Omental fat pad (tissue), 3 donors: ENCODE measurements at regions not wholly inside any gene's neighbourhood (a gene's known extent, or its start where the extent isn't known, plus 50 kb on each side); places are given as distances from the start of the nearest gene placed in this dataset.

Experiments
- ATAC-seq: fragments of 150-250 bp; one replicate; pipeline ENCODE4 v1.9.1; 2016; ENCODE audit warnings: mild to moderate bottlenecking, moderate library complexity; ENCODE audit not compliant: low FRiP score
- DNase-seq: peaks from one replicate; pipeline ENCODE4 v3.0.0-alpha.2; 2019; ENCODE audit warnings: low spot score
- TF ChIP-seq, protein P1 (sequence below), 3 donors: fragments of 450-650 bp; IDR thresholded peaks; one replicate each; pipeline ENCODE4 v1.5.1; 2016 to 2017; ENCODE audit warnings: antibody characterized with exemption in 3 of 3, mild to moderate bottlenecking in 3 of 3, moderate library complexity in 2 of 3

- ATAC-seq, result no peak
- TF ChIP-seq, protein P1, sequence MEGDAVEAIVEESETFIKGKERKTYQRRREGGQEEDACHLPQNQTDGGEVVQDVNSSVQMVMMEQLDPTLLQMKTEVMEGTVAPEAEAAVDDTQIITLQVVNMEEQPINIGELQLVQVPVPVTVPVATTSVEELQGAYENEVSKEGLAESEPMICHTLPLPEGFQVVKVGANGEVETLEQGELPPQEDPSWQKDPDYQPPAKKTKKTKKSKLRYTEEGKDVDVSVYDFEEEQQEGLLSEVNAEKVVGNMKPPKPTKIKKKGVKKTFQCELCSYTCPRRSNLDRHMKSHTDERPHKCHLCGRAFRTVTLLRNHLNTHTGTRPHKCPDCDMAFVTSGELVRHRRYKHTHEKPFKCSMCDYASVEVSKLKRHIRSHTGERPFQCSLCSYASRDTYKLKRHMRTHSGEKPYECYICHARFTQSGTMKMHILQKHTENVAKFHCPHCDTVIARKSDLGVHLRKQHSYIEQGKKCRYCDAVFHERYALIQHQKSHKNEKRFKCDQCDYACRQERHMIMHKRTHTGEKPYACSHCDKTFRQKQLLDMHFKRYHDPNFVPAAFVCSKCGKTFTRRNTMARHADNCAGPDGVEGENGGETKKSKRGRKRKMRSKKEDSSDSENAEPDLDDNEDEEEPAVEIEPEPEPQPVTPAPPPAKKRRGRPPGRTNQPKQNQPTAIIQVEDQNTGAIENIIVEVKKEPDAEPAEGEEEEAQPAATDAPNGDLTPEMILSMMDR (IDR thresholded peaks at IDR 0.05), result no peak
- DNase-seq, result no peak
These were observed 339.7 kb downstream of the USP25 start for GRCh38 chr21:16069178-16070112.

- DNase-seq, result no peak
- TF ChIP-seq, protein P1 (IDR thresholded peaks at IDR 0.05), result no peak
- no peak for ATAC-seq
These were observed 340.4 kb downstream of the USP25 start for GRCh38 chr21:16070207-16070651.

- ATAC-seq (peak; percentile 54), DNase-seq (no peak)
- TF ChIP-seq, protein P1 (IDR thresholded peaks at IDR 0.05), result no peak
These were observed 341.3 kb downstream of the USP25 start for GRCh38 chr21:16071092-16071491.

DNA sequence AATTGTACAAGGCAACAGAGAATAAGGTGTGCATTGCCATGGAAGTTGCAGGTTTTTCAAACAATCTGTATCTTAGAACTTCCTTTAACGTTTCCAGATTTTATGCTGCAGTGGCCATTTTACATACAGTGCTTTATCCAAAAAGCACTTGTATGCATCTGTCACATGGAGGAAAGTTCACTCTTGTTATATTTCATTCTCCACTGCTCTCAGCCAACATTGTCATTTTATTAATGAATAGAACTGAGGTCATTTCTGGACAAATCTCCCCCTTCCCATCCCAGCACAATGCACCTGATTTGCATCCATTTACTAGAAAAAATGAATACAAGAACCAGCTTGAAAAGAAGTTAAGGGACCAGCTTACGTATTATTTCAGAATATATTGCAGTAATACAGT is 342.0 kb downstream of the USP25 start:
- DNase-seq (no peak), ATAC-seq (no peak)
- TF ChIP-seq, protein P1 (IDR thresholded peaks at IDR 0.05), result no peak

DNA sequence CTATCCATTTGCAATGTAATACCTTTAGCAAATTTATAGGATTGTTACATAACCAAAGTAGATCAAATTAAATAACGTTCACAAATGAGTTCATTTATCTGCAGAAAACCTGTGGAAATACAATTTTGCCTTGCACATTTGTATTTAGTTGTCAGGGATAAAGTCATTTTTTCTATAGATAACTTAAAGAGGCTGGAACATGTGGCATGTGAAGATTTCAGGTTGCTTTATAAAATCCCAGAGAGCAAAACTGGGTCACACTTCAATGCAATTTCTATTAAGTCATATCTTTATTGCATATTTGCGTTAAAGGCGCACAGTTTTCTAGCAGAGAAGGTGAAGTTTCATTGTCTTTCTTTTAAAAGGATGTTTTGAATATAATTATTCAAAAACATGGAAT is 342.4 kb downstream of the USP25 start:
- TF ChIP-seq, protein P1 (IDR thresholded peaks at IDR 0.05), result no peak
- DNase-seq (no peak), ATAC-seq (no peak)

DNA sequence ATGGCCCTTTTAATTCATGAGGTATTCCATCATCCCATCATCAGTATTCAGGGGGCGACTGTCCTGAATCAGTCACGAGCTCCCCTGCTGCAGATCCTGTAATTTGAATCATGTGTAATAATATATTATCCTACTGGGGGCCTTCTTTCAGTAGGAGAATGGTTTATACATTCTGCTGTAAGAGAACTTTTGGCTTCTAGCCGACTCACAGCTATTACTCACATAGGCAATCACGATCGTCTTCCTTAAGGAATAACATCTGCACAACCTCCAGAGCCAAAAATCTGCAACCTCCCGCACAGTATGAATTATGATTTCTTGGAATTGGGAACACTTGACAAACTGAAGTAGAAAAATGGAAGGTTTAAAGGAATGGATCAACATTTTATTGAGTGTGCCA is 343.0 kb downstream of the USP25 start:
- peak; percentile 44 for ATAC-seq
- no peak for DNase-seq
- TF ChIP-seq, protein P1 (IDR thresholded peaks at IDR 0.05), result no peak

- no peak for DNase-seq
- ATAC-seq, result no peak
- TF ChIP-seq, protein P1 (IDR thresholded peaks at IDR 0.05), result no peak
These were observed 343.8 kb downstream of the USP25 start for GRCh38 chr21:16073586-16073985.
